ENCODE measurements at regions not wholly inside any gene's neighbourhood (a gene's known extent, or its start where the extent isn't known, plus 50 kb on each side); places are given as distances from the start of the nearest gene placed in this dataset.

- TF ChIP-seq, protein P1, sequence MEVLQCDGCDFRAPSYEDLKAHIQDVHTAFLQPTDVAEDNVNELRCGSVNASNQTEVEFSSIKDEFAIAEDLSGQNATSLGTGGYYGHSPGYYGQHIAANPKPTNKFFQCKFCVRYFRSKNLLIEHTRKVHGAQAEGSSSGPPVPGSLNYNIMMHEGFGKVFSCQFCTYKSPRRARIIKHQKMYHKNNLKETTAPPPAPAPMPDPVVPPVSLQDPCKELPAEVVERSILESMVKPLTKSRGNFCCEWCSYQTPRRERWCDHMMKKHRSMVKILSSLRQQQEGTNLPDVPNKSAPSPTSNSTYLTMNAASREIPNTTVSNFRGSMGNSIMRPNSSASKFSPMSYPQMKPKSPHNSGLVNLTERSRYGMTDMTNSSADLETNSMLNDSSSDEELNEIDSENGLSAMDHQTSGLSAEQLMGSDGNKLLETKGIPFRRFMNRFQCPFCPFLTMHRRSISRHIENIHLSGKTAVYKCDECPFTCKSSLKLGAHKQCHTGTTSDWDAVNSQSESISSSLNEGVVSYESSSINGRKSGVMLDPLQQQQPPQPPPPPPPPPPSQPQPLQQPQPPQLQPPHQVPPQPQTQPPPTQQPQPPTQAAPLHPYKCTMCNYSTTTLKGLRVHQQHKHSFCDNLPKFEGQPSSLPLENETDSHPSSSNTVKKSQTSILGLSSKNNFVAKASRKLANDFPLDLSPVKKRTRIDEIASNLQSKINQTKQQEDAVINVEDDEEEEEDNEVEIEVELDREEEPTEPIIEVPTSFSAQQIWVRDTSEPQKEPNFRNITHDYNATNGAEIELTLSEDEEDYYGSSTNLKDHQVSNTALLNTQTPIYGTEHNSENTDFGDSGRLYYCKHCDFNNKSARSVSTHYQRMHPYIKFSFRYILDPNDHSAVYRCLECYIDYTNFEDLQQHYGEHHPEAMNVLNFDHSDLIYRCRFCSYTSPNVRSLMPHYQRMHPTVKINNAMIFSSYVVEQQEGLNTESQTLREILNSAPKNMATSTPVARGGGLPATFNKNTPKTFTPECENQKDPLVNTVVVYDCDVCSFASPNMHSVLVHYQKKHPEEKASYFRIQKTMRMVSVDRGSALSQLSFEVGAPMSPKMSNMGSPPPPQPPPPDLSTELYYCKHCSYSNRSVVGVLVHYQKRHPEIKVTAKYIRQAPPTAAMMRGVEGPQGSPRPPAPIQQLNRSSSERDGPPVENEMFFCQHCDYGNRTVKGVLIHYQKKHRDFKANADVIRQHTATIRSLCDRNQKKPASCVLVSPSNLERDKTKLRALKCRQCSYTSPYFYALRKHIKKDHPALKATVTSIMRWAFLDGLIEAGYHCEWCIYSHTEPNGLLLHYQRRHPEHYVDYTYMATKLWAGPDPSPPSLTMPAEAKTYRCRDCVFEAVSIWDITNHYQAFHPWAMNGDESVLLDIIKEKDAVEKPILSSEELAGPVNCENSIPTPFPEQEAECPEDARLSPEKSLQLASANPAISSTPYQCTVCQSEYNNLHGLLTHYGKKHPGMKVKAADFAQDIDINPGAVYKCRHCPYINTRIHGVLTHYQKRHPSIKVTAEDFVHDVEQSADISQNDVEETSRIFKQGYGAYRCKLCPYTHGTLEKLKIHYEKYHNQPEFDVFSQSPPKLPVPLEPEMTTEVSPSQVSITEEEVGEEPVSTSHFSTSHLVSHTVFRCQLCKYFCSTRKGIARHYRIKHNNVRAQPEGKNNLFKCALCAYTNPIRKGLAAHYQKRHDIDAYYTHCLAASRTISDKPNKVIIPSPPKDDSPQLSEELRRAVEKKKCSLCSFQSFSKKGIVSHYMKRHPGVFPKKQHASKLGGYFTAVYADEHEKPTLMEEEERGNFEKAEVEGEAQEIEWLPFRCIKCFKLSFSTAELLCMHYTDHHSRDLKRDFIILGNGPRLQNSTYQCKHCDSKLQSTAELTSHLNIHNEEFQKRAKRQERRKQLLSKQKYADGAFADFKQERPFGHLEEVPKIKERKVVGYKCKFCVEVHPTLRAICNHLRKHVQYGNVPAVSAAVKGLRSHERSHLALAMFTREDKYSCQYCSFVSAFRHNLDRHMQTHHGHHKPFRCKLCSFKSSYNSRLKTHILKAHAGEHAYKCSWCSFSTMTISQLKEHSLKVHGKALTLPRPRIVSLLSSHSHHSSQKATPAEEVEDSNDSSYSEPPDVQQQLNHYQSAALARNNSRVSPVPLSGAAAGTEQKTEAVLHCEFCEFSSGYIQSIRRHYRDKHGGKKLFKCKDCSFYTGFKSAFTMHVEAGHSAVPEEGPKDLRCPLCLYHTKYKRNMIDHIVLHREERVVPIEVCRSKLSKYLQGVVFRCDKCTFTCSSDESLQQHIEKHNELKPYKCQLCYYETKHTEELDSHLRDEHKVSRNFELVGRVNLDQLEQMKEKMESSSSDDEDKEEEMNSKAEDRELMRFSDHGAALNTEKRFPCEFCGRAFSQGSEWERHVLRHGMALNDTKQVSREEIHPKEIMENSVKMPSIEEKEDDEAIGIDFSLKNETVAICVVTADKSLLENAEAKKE (CRISPR knock-in tag; IDR thresholded peaks at IDR 0.05): no peak
- TF ChIP-seq STAT1 (IDR thresholded peaks at IDR 0.05; ENCODE audit: unreplicated experiment): no peak
- TF ChIP-seq, protein P2, sequence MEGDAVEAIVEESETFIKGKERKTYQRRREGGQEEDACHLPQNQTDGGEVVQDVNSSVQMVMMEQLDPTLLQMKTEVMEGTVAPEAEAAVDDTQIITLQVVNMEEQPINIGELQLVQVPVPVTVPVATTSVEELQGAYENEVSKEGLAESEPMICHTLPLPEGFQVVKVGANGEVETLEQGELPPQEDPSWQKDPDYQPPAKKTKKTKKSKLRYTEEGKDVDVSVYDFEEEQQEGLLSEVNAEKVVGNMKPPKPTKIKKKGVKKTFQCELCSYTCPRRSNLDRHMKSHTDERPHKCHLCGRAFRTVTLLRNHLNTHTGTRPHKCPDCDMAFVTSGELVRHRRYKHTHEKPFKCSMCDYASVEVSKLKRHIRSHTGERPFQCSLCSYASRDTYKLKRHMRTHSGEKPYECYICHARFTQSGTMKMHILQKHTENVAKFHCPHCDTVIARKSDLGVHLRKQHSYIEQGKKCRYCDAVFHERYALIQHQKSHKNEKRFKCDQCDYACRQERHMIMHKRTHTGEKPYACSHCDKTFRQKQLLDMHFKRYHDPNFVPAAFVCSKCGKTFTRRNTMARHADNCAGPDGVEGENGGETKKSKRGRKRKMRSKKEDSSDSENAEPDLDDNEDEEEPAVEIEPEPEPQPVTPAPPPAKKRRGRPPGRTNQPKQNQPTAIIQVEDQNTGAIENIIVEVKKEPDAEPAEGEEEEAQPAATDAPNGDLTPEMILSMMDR (conservative IDR thresholded peaks at IDR 0.05; ENCODE audit: low read depth in 2 of 2): no peak
- no peak for TF ChIP-seq CREB1 (CRISPR knock-in tag; IDR thresholded peaks at IDR 0.05; ENCODE audit: low read depth)
- no peak for TF ChIP-seq ZNF114 (CRISPR knock-in tag; IDR thresholded peaks at IDR 0.05)
- TF ChIP-seq ETS1 (IDR thresholded peaks at IDR 0.05): no peak
- no peak for TF ChIP-seq NANOG (IDR thresholded peaks at IDR 0.05; ENCODE audit: borderline replicate concordance)
- no peak for TF ChIP-seq EZH2 (IDR thresholded peaks at IDR 0.05; ENCODE audit: low read depth, unreplicated experiment)
- no peak for TF ChIP-seq JUNB (IDR thresholded peaks at IDR 0.05; ENCODE audit: unreplicated experiment)
- TF ChIP-seq POLR2AphosphoS5 (IDR thresholded peaks at IDR 0.05; ENCODE audit: low read depth): no peak
- no peak for TF ChIP-seq ZNF331 (CRISPR knock-in tag; IDR thresholded peaks at IDR 0.05; ENCODE audit: low read depth)
Measured at GRCh38 chr6:138685781-138686180, 87.8 kb upstream of the CCDC28A start (continued).

Measured in GM23338 (cell line).